Head of caudate nucleus (tissue), 42 donors: ENCODE measurements at regions not wholly inside any gene's neighbourhood (a gene's known extent, or its start where the extent isn't known, plus 50 kb on each side); places are given as distances from the start of the nearest gene placed in this dataset.
"Not testable (repeated sequence)": the region's sequence is repeated elsewhere in the genome, so short reads cannot be mapped to it uniquely, and the experiment has no call there.

ENCODE experiments used
- DNase-seq, 42 donors: peaks; one replicate each; pipeline versions ENCODE4 v3.0.0 to v3.0.0-alpha.2; 2020 to 2021; ENCODE audit warnings: mixed read lengths in 7 of 42
- intact Hi-C: fragments of 100-400 bp; cut with DNase I; formaldehyde crosslinking; loops from one replicate; pipeline ENCODE4 v1.15.0; 2022

- intact Hi-C loops, result no loop called here
- DNase-seq, result no peak
Observed at GRCh38 chr5:98193921-98194760, 579.3 kb upstream of the RGMB start.

GRCh38 chr5:98200726-98201541 lies 572.5 kb upstream of the RGMB start:
- intact Hi-C loops, result no loop called here
- no peak for DNase-seq

- DNase-seq, result no peak
- intact Hi-C loops, result no loop called here
Observed at GRCh38 chr5:98204798-98205197, 568.7 kb upstream of the RGMB start.

DNA sequence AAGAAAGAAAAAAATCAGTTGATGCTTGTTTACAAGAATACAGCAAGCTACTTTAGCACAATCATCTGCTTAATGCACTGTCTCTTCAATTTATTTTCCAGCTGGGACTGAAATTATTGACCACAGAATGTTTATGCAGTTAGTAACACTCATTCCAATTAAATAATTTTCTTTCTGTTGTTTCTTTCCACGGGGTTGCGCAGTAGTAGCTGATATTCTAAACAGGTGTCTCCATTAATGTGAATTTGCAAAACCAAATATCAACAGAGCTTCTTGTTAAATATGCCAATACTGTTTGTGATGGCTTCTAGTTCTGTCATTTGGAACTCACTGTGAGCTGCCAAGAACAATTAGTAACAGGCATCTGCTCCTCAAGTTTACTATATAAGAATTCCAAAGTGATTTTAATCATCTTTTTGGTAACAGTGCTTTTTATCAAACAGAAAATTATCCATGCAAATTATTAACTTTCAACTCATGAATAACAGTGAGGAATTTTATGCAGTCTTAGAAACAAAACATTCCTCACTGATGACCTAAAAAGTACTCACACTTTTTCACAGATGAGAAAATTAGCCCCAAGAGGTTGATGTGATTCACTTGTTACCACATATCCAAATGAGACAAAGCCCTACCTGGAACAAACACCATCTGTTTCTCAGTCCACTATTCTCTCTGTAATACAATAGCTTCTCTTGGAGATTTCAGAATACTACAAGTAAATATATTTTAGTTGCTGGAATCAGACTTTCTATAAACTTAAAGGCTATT lies 567.6 kb upstream of the RGMB start:
- no peak for DNase-seq
- intact Hi-C loops, result no loop called here

- DNase-seq, result no peak
- intact Hi-C loops, result no loop called here
Observed at GRCh38 chr5:98206566-98206965, 566.9 kb upstream of the RGMB start.

- intact Hi-C loops, result no loop called here
- no peak for DNase-seq
Observed at GRCh38 chr5:98209418-98209817, 564.0 kb upstream of the RGMB start.

GRCh38 chr5:98214240-98215051 lies 559.0 kb upstream of the RGMB start:
- DNase-seq, result no peak
- intact Hi-C loops, result no loop called here

DNA sequence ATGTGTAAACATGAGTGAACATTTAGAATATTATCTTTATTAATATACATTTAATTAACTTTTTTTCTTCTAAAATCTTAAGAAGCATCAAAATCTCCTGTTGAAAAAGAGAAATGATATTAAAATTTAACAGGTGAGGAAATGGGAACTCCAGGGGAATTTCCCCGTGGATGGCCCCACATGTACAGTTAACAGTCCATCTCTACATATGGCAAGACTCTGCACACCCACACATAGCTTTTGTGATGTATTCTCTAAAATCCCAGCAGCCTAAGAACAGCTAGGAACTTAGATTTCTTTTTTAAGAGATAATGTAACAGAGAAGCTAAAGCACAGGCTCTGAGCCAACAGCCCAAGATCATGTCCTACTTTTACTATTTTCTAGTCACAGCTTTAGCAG lies 556.3 kb upstream of the RGMB start:
- no peak for DNase-seq
- intact Hi-C loops, result no loop called here

GRCh38 chr5:98218838-98219237 lies 554.6 kb upstream of the RGMB start:
- DNase-seq, result no peak
- intact Hi-C loops, result no loop called here

GRCh38 chr5:98227489-98227888 lies 546.0 kb upstream of the RGMB start:
- intact Hi-C loops, result no loop called here
- no peak for DNase-seq

DNA sequence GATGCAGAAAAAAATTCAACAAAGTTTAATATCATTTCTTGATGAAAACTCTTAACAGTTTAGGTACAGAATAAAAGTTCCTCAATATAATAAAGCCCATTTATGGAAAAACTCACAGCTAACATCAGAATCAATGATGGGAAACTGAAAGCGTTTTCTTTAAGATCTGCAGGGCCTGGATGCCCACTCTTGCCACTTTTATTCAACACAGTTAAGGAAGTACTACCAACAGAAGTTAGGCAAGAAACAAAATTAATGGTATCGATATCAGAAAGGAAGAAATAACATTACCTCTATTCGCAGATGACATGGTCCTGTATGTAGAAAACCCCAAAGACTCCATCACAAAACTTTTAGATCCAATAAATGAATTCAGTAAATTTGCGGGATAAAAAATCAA lies 542.4 kb upstream of the RGMB start:
- no peak for DNase-seq
- intact Hi-C loops, result no loop called here

DNA sequence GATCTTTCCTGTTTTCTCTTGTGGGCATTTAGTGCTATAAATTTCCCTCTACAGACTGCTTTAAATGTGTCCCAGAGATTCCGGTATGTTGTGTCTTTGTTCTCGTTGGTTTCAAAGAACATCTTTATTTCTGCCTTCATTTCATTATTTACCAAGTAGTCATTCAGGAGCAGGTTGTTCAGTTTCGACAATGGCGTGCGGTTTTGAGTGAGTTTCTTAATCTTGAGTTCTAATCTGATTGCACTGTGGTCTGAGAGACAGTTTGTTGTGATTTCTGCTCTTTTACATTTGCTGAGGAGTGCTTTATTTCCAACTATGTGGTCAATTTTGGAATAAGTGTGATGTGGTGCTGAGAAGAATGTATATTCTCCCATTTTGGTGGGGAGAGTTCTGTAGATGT lies 535.7 kb upstream of the RGMB start:
- intact Hi-C loops, DNase-seq: not testable (repeated sequence)

DNA sequence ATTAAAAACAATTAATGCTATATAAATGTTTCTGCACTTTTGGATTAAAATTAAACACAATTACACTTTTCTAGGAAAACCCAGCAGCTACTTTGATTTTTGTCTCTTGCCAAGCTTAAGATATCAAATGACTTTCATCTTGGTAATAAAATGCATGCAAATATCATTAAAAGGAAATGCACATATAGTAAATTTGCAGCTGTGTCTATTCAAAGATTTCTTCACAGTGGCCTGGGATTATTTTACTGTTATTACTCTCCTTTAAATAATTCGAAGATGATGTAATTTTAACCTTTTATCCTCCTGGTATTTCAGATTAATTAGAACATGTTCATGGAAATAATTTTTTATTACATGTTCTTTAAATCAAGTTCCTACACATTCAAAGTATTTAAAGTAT lies 529.5 kb upstream of the RGMB start:
- DNase-seq, result no peak
- intact Hi-C loops, result no loop called here

GRCh38 chr5:98248949-98249348 lies 524.5 kb upstream of the RGMB start:
- DNase-seq, result no peak
- intact Hi-C loops, result no loop called here

- DNase-seq, result no peak
- intact Hi-C loops, result no loop called here
Observed at GRCh38 chr5:98258939-98259338, 514.5 kb upstream of the RGMB start.

- intact Hi-C loops, result no loop called here
- no peak for DNase-seq
Observed at GRCh38 chr5:98259595-98259994, 513.9 kb upstream of the RGMB start.

DNA sequence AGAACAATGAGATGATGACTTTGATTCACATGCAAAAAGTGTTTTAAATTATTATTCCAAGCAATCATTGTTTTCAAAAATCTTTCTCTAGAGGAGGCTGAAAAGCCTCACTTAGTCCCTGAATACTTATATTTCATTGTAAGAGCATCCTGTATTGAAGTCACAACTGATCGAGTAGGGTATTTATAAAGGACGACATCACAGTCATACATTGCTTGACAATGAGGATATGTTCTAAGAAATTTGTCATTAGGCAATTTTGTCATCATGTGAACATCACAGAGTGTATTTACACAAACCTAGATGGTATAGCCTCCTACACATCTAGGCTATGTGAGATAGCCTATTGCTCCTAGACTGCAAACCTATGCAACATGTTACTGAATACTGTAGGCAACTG lies 510.4 kb upstream of the RGMB start:
- intact Hi-C loops, result no loop called here
- no peak for DNase-seq

DNA sequence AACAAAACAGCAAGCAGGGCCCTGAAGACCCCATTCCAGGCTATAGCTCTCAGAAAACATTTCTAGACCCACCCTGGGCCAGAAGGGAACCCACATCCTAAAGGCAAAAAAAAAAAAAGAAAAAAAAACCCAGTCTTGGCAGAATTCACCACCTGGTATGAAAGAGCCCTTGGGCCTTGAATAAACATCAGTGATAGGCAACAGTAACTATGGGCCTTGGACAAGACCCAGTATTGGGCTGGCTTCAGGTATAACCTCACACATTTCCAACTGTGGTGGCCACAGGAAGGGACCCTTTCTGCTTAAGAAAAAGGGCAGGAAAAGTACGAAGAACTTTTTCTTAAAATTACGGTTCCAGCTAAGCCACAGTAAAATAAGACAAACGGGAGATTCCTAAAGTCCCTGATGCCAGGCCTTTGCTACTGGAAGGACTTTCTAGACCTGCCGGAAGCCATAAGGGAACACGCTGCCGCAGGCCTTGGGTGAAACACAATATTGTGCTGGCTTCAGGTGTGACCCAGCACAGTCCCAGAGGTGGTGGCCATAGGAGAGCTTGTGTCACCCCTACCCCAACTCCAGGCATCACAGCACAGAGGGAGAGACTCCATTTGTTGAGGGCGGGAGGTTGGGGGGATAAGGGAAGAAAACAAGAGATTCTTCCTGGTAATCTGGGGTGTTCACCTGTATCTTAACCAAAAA lies 505.2 kb upstream of the RGMB start:
- no peak for DNase-seq
- intact Hi-C loops, result no loop called here
